ENCODE measurements at regions not wholly inside any gene's neighbourhood (a gene's known extent, or its start where the extent isn't known, plus 50 kb on each side); places are given as distances from the start of the nearest gene placed in this dataset.

GRCh38 chr4:18075823-18076433, 54.4 kb upstream of the LCORL start:
- DNase-seq (ENCODE audit: low read depth in 3 of 3, low spot score in 1 of 3): peak in 1 of 3 donors; percentile 3

GRCh38 chr4:18071894-18072293, 50.3 kb upstream of the LCORL start:
- no peak for DNase-seq (ENCODE audit: low read depth in 3 of 3, low spot score in 1 of 3)
